H9 (cell line): ENCODE measurements at regions not wholly inside any gene's neighbourhood (a gene's known extent, or its start where the extent isn't known, plus 50 kb on each side); places are given as distances from the start of the nearest gene placed in this dataset.

ENCODE experiments used
- DNase-seq: peaks from one replicate; pipeline ENCODE4 v3.0.0-alpha.2; 2017
- H2AFZ ChIP-seq: one replicate; pipeline ENCODE4 v1.6.1; 2013; ENCODE audit warnings: mild to moderate bottlenecking, low read length, control low read depth, moderate library complexity
- H2AK5ac ChIP-seq: 2 replicates; pipeline ENCODE4 v1.6.1; 2013; ENCODE audit warnings: low read length, control low read depth, mixed read lengths; ENCODE audit not compliant: insufficient read length
- H2BK120ac ChIP-seq: one replicate; pipeline ENCODE4 v1.6.1; 2013; ENCODE audit warnings: low read depth, mild to moderate bottlenecking, low read length, control low read depth, inconsistent platforms; ENCODE audit not compliant: poor library complexity, severe bottlenecking
- H2BK12ac ChIP-seq: 2 replicates; pipeline ENCODE4 v1.6.1; 2013; ENCODE audit warnings: low read length, control low read depth, mixed read lengths, low read depth; ENCODE audit not compliant: insufficient read length
- H2BK15ac ChIP-seq: 2 replicates; pipeline ENCODE4 v1.6.1; 2013; ENCODE audit warnings: low read depth, low read length, control low read depth
- H2BK20ac ChIP-seq: one replicate; pipeline ENCODE4 v1.6.1; 2013; ENCODE audit warnings: low read depth, mild to moderate bottlenecking, low read length, control low read depth, inconsistent platforms; ENCODE audit not compliant: poor library complexity, severe bottlenecking
- H2BK5ac ChIP-seq: 2 replicates; pipeline ENCODE4 v1.6.1; 2013; ENCODE audit warnings: low read length, control low read depth, mixed read lengths; ENCODE audit not compliant: insufficient read length
- H3K14ac ChIP-seq: 2 replicates; pipeline ENCODE4 v1.6.1; 2013; ENCODE audit warnings: low read length, control low read depth; ENCODE audit not compliant: insufficient read depth
- H3K18ac ChIP-seq: 2 replicates; pipeline ENCODE4 v1.6.1; 2013; ENCODE audit warnings: low read depth, mild to moderate bottlenecking, mixed read lengths, low read length, control low read depth; ENCODE audit not compliant: insufficient read length
- H3K23ac ChIP-seq: 2 replicates; pipeline ENCODE4 v1.6.1; 2013; ENCODE audit warnings: low read length, control low read depth, mixed read lengths, low read depth; ENCODE audit not compliant: insufficient read length
- H3K23me2 ChIP-seq: 2 replicates; pipeline ENCODE4 v1.6.1; 2013; ENCODE audit warnings: low read depth, mild to moderate bottlenecking, mixed read lengths, low read length, control low read depth; ENCODE audit not compliant: insufficient read length, poor library complexity, severe bottlenecking
- H3K27ac ChIP-seq: 2 replicates; pipeline ENCODE4 v1.5.1; 2013; ENCODE audit warnings: low read length, control low read depth, mixed read lengths, low read depth; ENCODE audit not compliant: insufficient read length
- H3K27me3 ChIP-seq: 2 replicates; pipeline ENCODE4 v1.6.1; 2013; ENCODE audit warnings: low read length, control low read depth, inconsistent platforms; ENCODE audit not compliant: insufficient read depth
- H3K4ac ChIP-seq: 2 replicates; pipeline ENCODE4 v1.6.1; 2013; ENCODE audit warnings: low read depth, mild to moderate bottlenecking, control low read depth, inconsistent platforms, low read length, moderate library complexity
- H3K4me1 ChIP-seq: 2 replicates; pipeline ENCODE4 v1.6.1; 2013; ENCODE audit warnings: low read length, control low read depth, inconsistent platforms; ENCODE audit not compliant: insufficient read depth
- H3K4me2 ChIP-seq: 2 replicates; pipeline ENCODE4 v1.6.1; 2013; ENCODE audit warnings: low read length, control low read depth, mixed read lengths; ENCODE audit not compliant: insufficient read length, insufficient read depth
- H3K56ac ChIP-seq: 2 replicates; pipeline ENCODE4 v1.6.1; 2013; ENCODE audit warnings: low read depth, mild to moderate bottlenecking, mixed read lengths, low read length, control low read depth; ENCODE audit not compliant: insufficient read length
- H3K79me1 ChIP-seq: 2 replicates; pipeline ENCODE4 v1.6.1; 2013; ENCODE audit warnings: low read depth, mild to moderate bottlenecking, moderate library complexity, low read length, control low read depth, inconsistent platforms; ENCODE audit not compliant: insufficient read depth, poor library complexity, severe bottlenecking
- H3K79me2 ChIP-seq: 2 replicates; pipeline ENCODE4 v1.6.1; 2013; ENCODE audit warnings: low read length, control low read depth, inconsistent platforms; ENCODE audit not compliant: insufficient read depth
- H3K9ac ChIP-seq: 2 replicates; pipeline ENCODE4 v1.6.1; 2013; ENCODE audit warnings: low read length, control low read depth, mixed read lengths; ENCODE audit not compliant: insufficient read length; ENCODE audit errors: extremely low read depth
- H3K9me3 ChIP-seq: one replicate; pipeline ENCODE4 v1.6.1; 2013; ENCODE audit warnings: low read depth, low read length, inconsistent platforms; ENCODE audit not compliant: control insufficient read depth
- H3T11ph ChIP-seq: one replicate; pipeline ENCODE4 v1.6.1; 2013; ENCODE audit warnings: mild to moderate bottlenecking, low read length, control low read depth, inconsistent platforms
- H4K20me1 ChIP-seq: one replicate; pipeline ENCODE4 v1.6.1; 2013; ENCODE audit not compliant: control insufficient read depth, insufficient read length, insufficient read depth
- H4K5ac ChIP-seq: 2 replicates; pipeline ENCODE4 v1.6.1; 2013; ENCODE audit warnings: low read depth, mild to moderate bottlenecking, mixed read lengths, low read length, control low read depth; ENCODE audit not compliant: insufficient read length
- H4K8ac ChIP-seq: replicated peaks from 2 replicates; pipeline ENCODE4 v1.6.1; 2013; ENCODE audit warnings: low read length, control low read depth, mixed read lengths, low read depth; ENCODE audit not compliant: insufficient read length
- H4K91ac ChIP-seq: 2 replicates; pipeline ENCODE4 v1.6.1; 2013; ENCODE audit warnings: low read depth, mild to moderate bottlenecking, moderate library complexity, mixed read lengths, low read length, control low read depth; ENCODE audit not compliant: insufficient read length
- H3K27ac Mint-ChIP-seq, 3 experiments: 2 replicates in 2 of 3; 3 replicates in 1 of 3; pipeline ENCODE4 v1.8.0; 2020 to 2021; ENCODE audit warnings: mixed read lengths in 3 of 3, mild to moderate bottlenecking in 1 of 3, moderate library complexity in 1 of 3
- H3K27me3 Mint-ChIP-seq: 2 replicates; pipeline ENCODE4 v1.8.0; 2021; ENCODE audit warnings: low read depth, mild to moderate bottlenecking, moderate library complexity, mixed read lengths
- H3K36me3 Mint-ChIP-seq, 3 experiments: 2 replicates in 2 of 3; 3 replicates in 1 of 3; pipeline ENCODE4 v1.8.0; 2020 to 2021; ENCODE audit warnings: low read depth in 3 of 3, mixed read lengths in 3 of 3; ENCODE audit not compliant: insufficient read depth in 1 of 3
- H3K4me1 Mint-ChIP-seq, 2 experiments: 2 replicates each; pipeline ENCODE4 v1.8.0; 2020; ENCODE audit warnings: mixed read lengths in 2 of 2
- H3K4me3 Mint-ChIP-seq, 2 experiments: 2 replicates in 1 of 2; 3 replicates in 1 of 2; pipeline ENCODE4 v1.8.0; 2020 to 2021; ENCODE audit warnings: mild to moderate bottlenecking in 2 of 2, mixed read lengths in 2 of 2, moderate library complexity in 1 of 2
- H3K9me3 Mint-ChIP-seq, 2 experiments: 2 replicates in 1 of 2; 3 replicates in 1 of 2; pipeline ENCODE4 v1.8.0; 2020; ENCODE audit warnings: mild to moderate bottlenecking in 2 of 2, mixed read lengths in 2 of 2, moderate library complexity in 1 of 2
- WGBS: extraction: QIAGEN DNeasy Blood & Tissue Kit; methylation state at CpG from one replicate; pipeline ENCODE4 v1.1.7; 2013; ENCODE audit warnings: missing lambda C conversion rate, low lambda C conversion rate, mixed read lengths; ENCODE audit not compliant: insufficient read length; ENCODE audit errors: extremely low coverage; 5-methylcytosine and 5-hydroxymethylcytosine counted together
- TF ChIP-seq, protein P1 (sequence below): fragments of 200-600 bp; sonication (generic); conservative IDR thresholded peaks from 3 replicates; pipeline ENCODE4 v1.8.0; 2021; ENCODE audit warnings: antibody characterized with exemption, mild to moderate bottlenecking

DNA sequence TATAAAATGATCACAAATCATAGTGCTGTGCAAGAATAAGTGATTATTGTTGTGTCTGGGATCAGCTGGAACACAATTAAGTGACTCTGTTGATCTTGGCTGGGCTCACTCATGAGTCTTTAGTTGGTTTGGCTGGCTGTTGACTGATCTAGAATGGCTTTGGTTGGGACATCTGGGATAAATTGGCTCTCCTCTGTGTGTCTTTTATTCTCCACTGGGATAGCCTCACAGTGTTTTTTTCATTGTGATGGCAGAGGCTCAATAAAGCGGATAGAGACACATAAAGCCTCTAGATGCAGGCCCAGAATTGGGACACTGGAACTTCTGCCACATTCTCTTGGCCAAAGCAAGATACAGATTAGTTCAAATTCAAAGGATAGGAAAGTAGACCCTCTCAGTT lies 735.6 kb downstream of the PDCD6IP start:
- no peak overlapping the region for H3K4ac ChIP-seq
- no peaks in the 10 kb centered on the region for H3K27me3 ChIP-seq
- H2BK5ac ChIP-seq = no peak overlapping the region
- H3K79me1 ChIP-seq = no peaks in the 10 kb centered on the region
- DNase-seq = no peak
- no peak overlapping the region for H4K5ac ChIP-seq
- no peak overlapping the region for H3K9ac ChIP-seq
- H2BK120ac ChIP-seq = no peak overlapping the region
- TF ChIP-seq, protein P1, sequence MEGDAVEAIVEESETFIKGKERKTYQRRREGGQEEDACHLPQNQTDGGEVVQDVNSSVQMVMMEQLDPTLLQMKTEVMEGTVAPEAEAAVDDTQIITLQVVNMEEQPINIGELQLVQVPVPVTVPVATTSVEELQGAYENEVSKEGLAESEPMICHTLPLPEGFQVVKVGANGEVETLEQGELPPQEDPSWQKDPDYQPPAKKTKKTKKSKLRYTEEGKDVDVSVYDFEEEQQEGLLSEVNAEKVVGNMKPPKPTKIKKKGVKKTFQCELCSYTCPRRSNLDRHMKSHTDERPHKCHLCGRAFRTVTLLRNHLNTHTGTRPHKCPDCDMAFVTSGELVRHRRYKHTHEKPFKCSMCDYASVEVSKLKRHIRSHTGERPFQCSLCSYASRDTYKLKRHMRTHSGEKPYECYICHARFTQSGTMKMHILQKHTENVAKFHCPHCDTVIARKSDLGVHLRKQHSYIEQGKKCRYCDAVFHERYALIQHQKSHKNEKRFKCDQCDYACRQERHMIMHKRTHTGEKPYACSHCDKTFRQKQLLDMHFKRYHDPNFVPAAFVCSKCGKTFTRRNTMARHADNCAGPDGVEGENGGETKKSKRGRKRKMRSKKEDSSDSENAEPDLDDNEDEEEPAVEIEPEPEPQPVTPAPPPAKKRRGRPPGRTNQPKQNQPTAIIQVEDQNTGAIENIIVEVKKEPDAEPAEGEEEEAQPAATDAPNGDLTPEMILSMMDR = no peak
- no peak overlapping the region for H2AK5ac ChIP-seq
- Mint-ChIP-seq H3K4me1 (no peaks in the 10 kb centered on the region), H3K27me3 (no peaks in the 10 kb centered on the region), H3K9me3 (no peaks in the 10 kb centered on the region; a peak in 1 of 5 replicates), H3K4me3 (no peak overlapping the region), H3K27ac (no peak overlapping the region; a peak in 2 of 7 replicates), H3K36me3 (peaks cover 0 to 4% (median 0%) of the 10 kb centered on the region in 3 experiments; a peak in 3 of 7 replicates)
- H4K8ac ChIP-seq = no peak overlapping the region
- no peak overlapping the region for H3K4me2 ChIP-seq
- no peak overlapping the region for H3K27ac ChIP-seq
- no peak overlapping the region for H2AFZ ChIP-seq
- no peak overlapping the region for H3K14ac ChIP-seq
- no peak overlapping the region for H4K91ac ChIP-seq
- no peaks in the 10 kb centered on the region for H3K4me1 ChIP-seq
- no CpG with 5 or more reads among the region's 1 CpG for WGBS
- H3K79me2 ChIP-seq = no peaks in the 10 kb centered on the region
- no peak overlapping the region for H3K18ac ChIP-seq
- no peak overlapping the region for H3K56ac ChIP-seq
- no peak overlapping the region for H2BK15ac ChIP-seq
- no peak overlapping the region for H3T11ph ChIP-seq
- no peak overlapping the region for H3K23ac ChIP-seq
- H2BK20ac ChIP-seq = no peak overlapping the region
- H3K23me2 ChIP-seq = no peaks in the 10 kb centered on the region
- H3K9me3 ChIP-seq = no peaks in the 10 kb centered on the region
- no peak overlapping the region for H2BK12ac ChIP-seq
- no peaks in the 10 kb centered on the region for H4K20me1 ChIP-seq
